Trophoblast cell (in vitro differentiated cells and primary cell): ENCODE measurements at regions not wholly inside any gene's neighbourhood (a gene's known extent, or its start where the extent isn't known, plus 50 kb on each side); places are given as distances from the start of the nearest gene placed in this dataset.

ENCODE experiments used
- DNase-seq, 2 donors: peaks; one replicate each; pipeline ENCODE4 v3.0.0-alpha.2; 2016
- H2AFZ ChIP-seq: 2 replicates; pipeline ENCODE4 v1.6.1; 2013; ENCODE audit warnings: low read length, moderate library complexity, mild to moderate bottlenecking; ENCODE audit not compliant: insufficient read depth, poor library complexity
- H2AK5ac ChIP-seq: 2 replicates; pipeline ENCODE4 v1.6.1; 2013; ENCODE audit warnings: mild to moderate bottlenecking, low read length
- H2BK120ac ChIP-seq: 2 replicates; pipeline ENCODE4 v1.6.1; 2013; ENCODE audit warnings: low read length, mild to moderate bottlenecking, moderate library complexity; ENCODE audit not compliant: insufficient read depth, poor library complexity
- H2BK12ac ChIP-seq: 2 replicates; pipeline ENCODE4 v1.6.1; 2013; ENCODE audit warnings: mild to moderate bottlenecking, low read length, moderate library complexity
- H2BK5ac ChIP-seq: 2 replicates; pipeline ENCODE4 v1.6.1; 2013; ENCODE audit warnings: low read length, low read depth, moderate library complexity, mild to moderate bottlenecking; ENCODE audit not compliant: poor library complexity
- H3K14ac ChIP-seq: 2 replicates; pipeline ENCODE4 v1.6.1; 2013; ENCODE audit warnings: mild to moderate bottlenecking, low read length
- H3K18ac ChIP-seq: 2 replicates; pipeline ENCODE4 v1.6.1; 2013; ENCODE audit warnings: mild to moderate bottlenecking, low read length
- H3K23ac ChIP-seq: 2 replicates; pipeline ENCODE4 v1.6.1; 2013; ENCODE audit warnings: low read length
- H3K27ac ChIP-seq: 2 replicates; pipeline ENCODE4 v1.5.1; 2013; ENCODE audit warnings: low read depth, mild to moderate bottlenecking, inconsistent platforms, low read length, moderate library complexity
- H3K27me3 ChIP-seq: 2 replicates; pipeline ENCODE4 v1.6.1; 2013; ENCODE audit warnings: inconsistent platforms, mild to moderate bottlenecking, low read length, moderate library complexity; ENCODE audit not compliant: insufficient read depth
- H3K36me3 ChIP-seq, 2 experiments: 1 replicate in 1 of 2; 2 replicates in 1 of 2; pipeline ENCODE4 v1.6.1; 2013; ENCODE audit warnings: low read length in 2 of 2, mild to moderate bottlenecking in 2 of 2, moderate library complexity in 1 of 2; ENCODE audit not compliant: insufficient read depth in 2 of 2, control insufficient read depth in 1 of 2
- H3K4ac ChIP-seq: 2 replicates; pipeline ENCODE4 v1.6.1; 2013; ENCODE audit warnings: low read depth, mild to moderate bottlenecking, low read length, moderate library complexity
- H3K4me1 ChIP-seq, 2 experiments: 1 replicate in 1 of 2; 2 replicates in 1 of 2; pipeline ENCODE4 v1.6.1; 2013; ENCODE audit warnings: low read length in 2 of 2, mild to moderate bottlenecking in 2 of 2, moderate library complexity in 1 of 2; ENCODE audit not compliant: insufficient read depth in 2 of 2, control insufficient read depth in 1 of 2
- H3K4me2 ChIP-seq: 2 replicates; pipeline ENCODE4 v1.6.1; 2013; ENCODE audit warnings: inconsistent platforms, mild to moderate bottlenecking, low read length, moderate library complexity
- H3K4me3 ChIP-seq: 2 replicates; pipeline ENCODE4 v1.5.1; 2013; ENCODE audit warnings: mild to moderate bottlenecking, low read depth, low read length, inconsistent platforms
- H3K79me1 ChIP-seq: one replicate; pipeline ENCODE4 v1.6.1; 2013; ENCODE audit warnings: low read length
- H3K79me2 ChIP-seq: 2 replicates; pipeline ENCODE4 v1.6.1; 2013; ENCODE audit warnings: low read length, mild to moderate bottlenecking; ENCODE audit not compliant: control insufficient read depth, insufficient read depth, poor library complexity
- H3K9ac ChIP-seq: 2 replicates; pipeline ENCODE4 v1.6.1; 2013; ENCODE audit warnings: mild to moderate bottlenecking, low read length
- H3K9me3 ChIP-seq: 2 replicates; pipeline ENCODE4 v1.6.1; 2013; ENCODE audit warnings: low read depth, mild to moderate bottlenecking, control low read depth, inconsistent platforms, low read length; ENCODE audit not compliant: insufficient read depth
- H4K12ac ChIP-seq: 2 replicates; pipeline ENCODE4 v1.6.1; 2013; ENCODE audit warnings: low read depth, mild to moderate bottlenecking, low read length, moderate library complexity
- H4K8ac ChIP-seq: 2 replicates; pipeline ENCODE4 v1.6.1; 2013; ENCODE audit warnings: low read depth, mild to moderate bottlenecking, low read length, moderate library complexity
- H4K91ac ChIP-seq: one replicate; pipeline ENCODE4 v1.6.1; 2013; ENCODE audit warnings: low read depth, mild to moderate bottlenecking, low read length, moderate library complexity
- WGBS: extraction: QIAGEN DNeasy Blood & Tissue Kit; methylation state at CpG from one replicate; pipeline ENCODE4 v1.1.7; 2013; ENCODE audit warnings: missing lambda C conversion rate; ENCODE audit not compliant: insufficient read length, insufficient coverage; ENCODE audit errors: extremely low coverage; 5-methylcytosine and 5-hydroxymethylcytosine counted together

GRCh38 chr3:28134198-28134597, 107.2 kb upstream of the CMC1 start:
- H2AFZ ChIP-seq = no peak overlapping the region
- no peak overlapping the region for H4K91ac ChIP-seq
- H4K12ac ChIP-seq = no peak overlapping the region
- no peak overlapping the region for H3K4me3 ChIP-seq
- no peak overlapping the region for H4K8ac ChIP-seq
- no peaks in the 10 kb centered on the region for H3K4me1 ChIP-seq
- H3K79me1 ChIP-seq = no peaks in the 10 kb centered on the region
- H3K23ac ChIP-seq = no peak overlapping the region
- H3K27ac ChIP-seq = no peak overlapping the region
- H3K9ac ChIP-seq = no peak overlapping the region
- H2BK5ac ChIP-seq = no peak overlapping the region
- no peak overlapping the region for H3K14ac ChIP-seq
- no peak for DNase-seq
- no peaks in the 10 kb centered on the region for H3K9me3 ChIP-seq
- no peaks in the 10 kb centered on the region for H3K27me3 ChIP-seq
- no peak overlapping the region for H2AK5ac ChIP-seq
- H3K36me3 ChIP-seq = no peaks in the 10 kb centered on the region
- no peak overlapping the region for H2BK12ac ChIP-seq
- no peaks in the 10 kb centered on the region for H3K79me2 ChIP-seq
- H2BK120ac ChIP-seq = no peak overlapping the region
- no CpG with 5 or more reads among the region's 1 CpG for WGBS
- no peak overlapping the region for H3K18ac ChIP-seq
- H3K4ac ChIP-seq = no peak overlapping the region
- H3K4me2 ChIP-seq = no peak overlapping the region

- DNase-seq = no peak
- no peaks in the 10 kb centered on the region for H3K36me3 ChIP-seq
- no peak overlapping the region for H3K14ac ChIP-seq
- H3K18ac ChIP-seq = no peak overlapping the region
- no peak overlapping the region for H2BK12ac ChIP-seq
- H3K4me1 ChIP-seq = no peaks in the 10 kb centered on the region
- H2BK5ac ChIP-seq = no peak overlapping the region
- no peak overlapping the region for H3K23ac ChIP-seq
- no peaks in the 10 kb centered on the region for H3K9me3 ChIP-seq
- no CpG with 5 or more reads among the region's 3 CpGs for WGBS
- no peak overlapping the region for H2AK5ac ChIP-seq
- no peak overlapping the region for H4K8ac ChIP-seq
- no peak overlapping the region for H3K4me2 ChIP-seq
- H3K27ac ChIP-seq = no peak overlapping the region
- H3K27me3 ChIP-seq = no peaks in the 10 kb centered on the region
- H3K9ac ChIP-seq = no peak overlapping the region
- no peak overlapping the region for H4K12ac ChIP-seq
- no peak overlapping the region for H3K4ac ChIP-seq
- H3K79me2 ChIP-seq = no peaks in the 10 kb centered on the region
- H2BK120ac ChIP-seq = no peak overlapping the region
- no peak overlapping the region for H3K4me3 ChIP-seq
- no peaks in the 10 kb centered on the region for H3K79me1 ChIP-seq
- H2AFZ ChIP-seq = no peak overlapping the region
- no peak overlapping the region for H4K91ac ChIP-seq
Observed at GRCh38 chr3:28134792-28135375, 106.5 kb upstream of the CMC1 start.

- Histone ChIP-seq H2BK12ac (no peak overlapping the region), H3K9me3 (no peaks in the 10 kb centered on the region), H3K18ac (no peak overlapping the region), H2AK5ac (no peak overlapping the region), H4K91ac (no peak overlapping the region), H3K4ac (no peak overlapping the region), H3K27me3 (no peaks in the 10 kb centered on the region), H3K4me2 (no peak overlapping the region), H3K79me2 (no peaks in the 10 kb centered on the region), H2AFZ (no peak overlapping the region), H3K4me3 (no peak overlapping the region), H3K36me3 (no peaks in the 10 kb centered on the region), H3K14ac (no peak overlapping the region), H2BK120ac (no peak overlapping the region), H4K12ac (no peak overlapping the region), H3K9ac (no peak overlapping the region), H3K4me1 (no peaks in the 10 kb centered on the region), H4K8ac (no peak overlapping the region), H3K27ac (no peak overlapping the region), H3K23ac (no peak overlapping the region), H2BK5ac (no peak overlapping the region), H3K79me1 (no peaks in the 10 kb centered on the region)
- no peak for DNase-seq
- WGBS = no CpG with 5 or more reads among the region's 2 CpGs
Observed at GRCh38 chr3:28136607-28137216, 104.7 kb upstream of the CMC1 start.

GRCh38 chr3:28138043-28138610, 103.3 kb upstream of the CMC1 start:
- Histone ChIP-seq H4K91ac (no peak overlapping the region), H3K18ac (no peak overlapping the region), H3K4me1 (no peaks in the 10 kb centered on the region), H4K12ac (no peak overlapping the region), H3K4me2 (no peak overlapping the region), H3K9ac (no peak overlapping the region), H3K79me1 (no peaks in the 10 kb centered on the region), H3K27me3 (no peaks in the 10 kb centered on the region), H4K8ac (no peak overlapping the region), H3K36me3 (no peaks in the 10 kb centered on the region), H3K79me2 (no peaks in the 10 kb centered on the region), H2BK12ac (no peak overlapping the region), H2AK5ac (no peak overlapping the region), H3K9me3 (no peaks in the 10 kb centered on the region), H3K27ac (no peak overlapping the region), H2AFZ (no peak overlapping the region), H2BK120ac (no peak overlapping the region), H3K4me3 (no peak overlapping the region), H3K4ac (no peak overlapping the region), H2BK5ac (no peak overlapping the region), H3K23ac (no peak overlapping the region), H3K14ac (no peak overlapping the region)
- DNase-seq = no peak
- 100% methylated on average over 1 of the region's 6 CpGs for WGBS
